GM23338 (cell line): ENCODE measurements at regions not wholly inside any gene's neighbourhood (a gene's known extent, or its start where the extent isn't known, plus 50 kb on each side); places are given as distances from the start of the nearest gene placed in this dataset.

ENCODE experiments used
- ATAC-seq: fragments of 200-7000 bp; cut with Tn5 transposase; 3 replicates; pipeline ENCODE4 v1.9.1; 2020
- DNase-seq: peaks from one replicate; pipeline ENCODE4 v3.0.0-alpha.2; 2015; ENCODE audit warnings: low spot score
- H2AFZ ChIP-seq: fragments of 200-600 bp; sonication (generic); 2 replicates; pipeline ENCODE4 v1.8.0; 2016; ENCODE audit warnings: antibody characterized with exemption, mild to moderate bottlenecking, moderate library complexity
- H3F3A ChIP-seq: fragments of 200-600 bp; sonication (generic); replicated peaks from 2 replicates; pipeline ENCODE4 v1.8.0; 2017; ENCODE audit warnings: antibody characterized with exemption, mixed run types, low read depth
- H3K27ac ChIP-seq: fragments of 200-600 bp; sonication (generic); 2 replicates; pipeline ENCODE4 v1.6.1; 2016; ENCODE audit warnings: low read depth
- H3K27me3 ChIP-seq: fragments of 200-600 bp; sonication (generic); 2 replicates; pipeline ENCODE4 v1.8.0; 2016; ENCODE audit warnings: mild to moderate bottlenecking, mixed run types, moderate library complexity; ENCODE audit not compliant: insufficient read depth
- H3K36me3 ChIP-seq: fragments of 200-600 bp; sonication (generic); 2 replicates; pipeline ENCODE4 v1.8.0; 2016; ENCODE audit warnings: mild to moderate bottlenecking; ENCODE audit not compliant: insufficient read depth
- H3K4me1 ChIP-seq: fragments of 200-600 bp; sonication (generic); 2 replicates; pipeline ENCODE4 v1.8.0; 2016; ENCODE audit warnings: mild to moderate bottlenecking, moderate library complexity; ENCODE audit not compliant: insufficient read depth
- H3K4me2 ChIP-seq: fragments of 200-600 bp; sonication (generic); 2 replicates; pipeline ENCODE4 v1.7.1; 2017; ENCODE audit warnings: mixed run types
- H3K4me3 ChIP-seq: fragments of 200-600 bp; sonication (generic); 2 replicates; pipeline ENCODE4 v1.6.1; 2016; ENCODE audit warnings: mixed run types
- H3K79me2 ChIP-seq: fragments of 200-600 bp; sonication (generic); replicated peaks from 2 replicates; pipeline ENCODE4 v1.8.0; 2017; ENCODE audit warnings: mild to moderate bottlenecking; ENCODE audit not compliant: insufficient read depth
- H3K9me2 ChIP-seq: fragments of 200-600 bp; sonication (generic); 2 replicates; pipeline ENCODE4 v1.8.0; 2017; ENCODE audit not compliant: insufficient read depth
- H4K20me1 ChIP-seq: fragments of 200-600 bp; sonication (generic); replicated peaks from 2 replicates; pipeline ENCODE4 v1.8.0; 2017; ENCODE audit warnings: mild to moderate bottlenecking; ENCODE audit not compliant: insufficient read depth
- H3K27ac Mint-ChIP-seq: 2 replicates; pipeline ENCODE4 v1.8.0; 2020; ENCODE audit warnings: inconsistent platforms, mild to moderate bottlenecking, moderate library complexity, mixed read lengths
- H3K27me3 Mint-ChIP-seq: 3 replicates; pipeline ENCODE4 v1.8.0; 2022; ENCODE audit warnings: low read depth, mild to moderate bottlenecking, moderate library complexity, mixed read lengths, inconsistent platforms; ENCODE audit not compliant: insufficient read depth, poor library complexity
- H3K36me3 Mint-ChIP-seq: 3 replicates; pipeline ENCODE4 v1.8.0; 2021; ENCODE audit warnings: low read depth, mild to moderate bottlenecking, inconsistent platforms, moderate library complexity, mixed read lengths
- H3K4me1 Mint-ChIP-seq: 3 replicates; pipeline ENCODE4 v1.8.0; 2020; ENCODE audit warnings: mild to moderate bottlenecking, inconsistent platforms, mixed read lengths
- H3K4me3 Mint-ChIP-seq: 3 replicates; pipeline ENCODE4 v1.8.0; 2021; ENCODE audit warnings: moderate library complexity, mild to moderate bottlenecking, inconsistent platforms, mixed read lengths
- H3K9me3 Mint-ChIP-seq: 3 replicates; pipeline ENCODE4 v1.8.0; 2020; ENCODE audit warnings: moderate library complexity, mild to moderate bottlenecking, inconsistent platforms, mixed read lengths
- CREB1 ChIP-seq: fragments of 250-450 bp; sonication (Bioruptor Pico); IDR thresholded peaks from 2 replicates; pipeline ENCODE4 v1.5.0; 2020; ENCODE audit warnings: low read depth, mild to moderate bottlenecking, moderate library complexity
- ETS1 ChIP-seq: IDR thresholded peaks from 2 replicates; pipeline ENCODE4 v1.6.1; 2016; ENCODE audit warnings: antibody characterized with exemption
- EZH2phosphoT487 ChIP-seq: fragments of 200-600 bp; sonication (generic); IDR thresholded peaks from one replicate; pipeline ENCODE4 v1.8.1; 2018; ENCODE audit warnings: antibody characterized with exemption; ENCODE audit not compliant: unreplicated experiment
- JUNB ChIP-seq: IDR thresholded peaks from one replicate; pipeline ENCODE4 v1.6.1; 2016; ENCODE audit warnings: antibody characterized with exemption; ENCODE audit not compliant: unreplicated experiment
- NANOG ChIP-seq: IDR thresholded peaks from 2 replicates; pipeline ENCODE4 v1.6.1; 2016; ENCODE audit warnings: antibody characterized with exemption, borderline replicate concordance
- REST ChIP-seq: IDR thresholded peaks from one replicate; pipeline ENCODE4 v1.6.1; 2018; ENCODE audit warnings: antibody characterized with exemption; ENCODE audit not compliant: unreplicated experiment
- STAT1 ChIP-seq: IDR thresholded peaks from one replicate; pipeline ENCODE4 v1.6.1; 2016; ENCODE audit warnings: antibody characterized with exemption; ENCODE audit not compliant: unreplicated experiment
- ZNF114 ChIP-seq: fragments of 250-450 bp; sonication (Bioruptor Pico); IDR thresholded peaks from 2 replicates; pipeline ENCODE4 v1.5.0; 2020; ENCODE audit warnings: mild to moderate bottlenecking, moderate library complexity
- ZNF331 ChIP-seq: fragments of 250-450 bp; sonication (Bioruptor Pico); IDR thresholded peaks from 2 replicates; pipeline ENCODE4 v1.5.0; 2020; ENCODE audit warnings: low read depth, mild to moderate bottlenecking, moderate library complexity
- ZNF462 ChIP-seq: fragments of 250-450 bp; sonication (Bioruptor Pico); IDR thresholded peaks from 2 replicates; pipeline ENCODE4 v1.5.0; 2020; ENCODE audit warnings: mild to moderate bottlenecking, moderate library complexity
- TF ChIP-seq, protein P1 (sequence below), 2 experiments: fragments of 200-600 bp in 1 of 2; sonication (generic) in 1 of 2; conservative IDR thresholded peaks; 2 replicates each; pipeline versions ENCODE4 v1.5.1 to v1.6.1; 2016 to 2017; ENCODE audit warnings: antibody characterized with exemption in 2 of 2, low read depth in 2 of 2, mild to moderate bottlenecking in 2 of 2, moderate library complexity in 1 of 2

DNA sequence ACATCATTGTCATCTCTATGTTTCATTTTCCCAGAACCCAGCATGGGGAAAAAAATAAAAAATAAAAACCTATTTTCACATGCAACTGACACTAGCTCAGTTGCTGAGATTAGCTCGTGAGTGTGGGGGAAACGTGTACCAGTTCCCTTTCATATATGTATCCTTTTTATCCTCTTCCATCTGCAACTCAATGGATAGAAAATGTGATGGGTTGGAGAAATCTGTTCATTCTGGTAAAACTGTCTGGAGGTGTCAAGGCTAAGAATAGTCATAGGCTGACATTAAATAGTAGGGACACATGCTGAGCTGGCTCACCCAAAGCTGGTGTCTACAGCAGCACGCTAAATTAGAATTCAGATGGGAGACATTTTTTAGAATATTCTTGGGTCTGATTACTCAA, 519.3 kb downstream of the ELAVL2 start (continued):
- TF ChIP-seq ETS1 (no peak), ZNF462 (CRISPR knock-in tag) (no peak)

DNA sequence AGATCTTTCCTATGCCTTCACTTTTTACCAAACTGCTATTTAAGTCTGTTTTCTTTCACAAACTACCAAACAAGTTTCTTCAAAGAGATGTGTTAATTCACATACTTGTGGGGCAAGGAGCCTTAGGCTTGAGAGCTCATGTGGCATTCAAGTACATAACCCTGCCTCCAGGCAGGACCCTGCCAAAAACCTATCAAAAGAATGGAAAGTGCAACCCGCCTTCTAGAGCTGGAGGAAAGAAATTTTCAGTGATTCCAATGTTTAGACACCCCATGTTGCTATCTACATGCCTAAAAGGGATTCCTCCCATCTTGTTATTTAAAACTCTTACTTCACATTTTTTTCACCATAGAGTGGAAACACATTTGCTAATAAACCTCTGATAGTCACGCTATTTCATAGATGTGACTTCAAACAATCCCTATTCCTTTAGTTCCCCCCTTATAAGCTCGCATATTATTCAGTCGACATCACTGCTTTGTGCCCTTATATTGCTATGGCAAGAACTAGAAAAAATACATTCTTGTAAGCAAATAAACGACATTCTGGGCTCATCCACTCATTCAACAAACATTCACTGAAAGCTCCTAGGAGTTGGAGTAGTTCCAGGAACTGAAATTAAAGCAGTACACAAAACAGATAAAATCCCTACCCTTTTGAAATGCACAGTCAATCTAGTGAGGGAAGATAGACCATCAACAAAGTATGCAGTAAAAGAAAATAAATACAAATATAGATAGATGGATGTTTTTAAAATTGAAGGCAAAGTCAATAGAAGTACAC, 518.1 kb downstream of the ELAVL2 start:
- Histone ChIP-seq H3K79me2 (no peaks in the 10 kb centered on the region), H2AFZ (no peak overlapping the region), H3K27ac (no peak overlapping the region), H3K4me3 (no peak overlapping the region), H3K27me3 (no peaks in the 10 kb centered on the region), H4K20me1 (no peaks in the 10 kb centered on the region), H3K36me3 (no peaks in the 10 kb centered on the region), H3K4me2 (no peak overlapping the region), H3K4me1 (no peaks in the 10 kb centered on the region), H3F3A (no peaks in the 10 kb centered on the region), H3K9me2 (no peaks in the 10 kb centered on the region)
- Mint-ChIP-seq H3K27ac (no peak overlapping the region), H3K27me3 (no peaks in the 10 kb centered on the region), H3K4me1 (no peaks in the 10 kb centered on the region), H3K4me3 (no peak overlapping the region), H3K9me3 (no peaks in the 10 kb centered on the region), H3K36me3 (no peaks in the 10 kb centered on the region)
- ATAC-seq (no peak), DNase-seq (no peak)
- TF ChIP-seq, protein P1, sequence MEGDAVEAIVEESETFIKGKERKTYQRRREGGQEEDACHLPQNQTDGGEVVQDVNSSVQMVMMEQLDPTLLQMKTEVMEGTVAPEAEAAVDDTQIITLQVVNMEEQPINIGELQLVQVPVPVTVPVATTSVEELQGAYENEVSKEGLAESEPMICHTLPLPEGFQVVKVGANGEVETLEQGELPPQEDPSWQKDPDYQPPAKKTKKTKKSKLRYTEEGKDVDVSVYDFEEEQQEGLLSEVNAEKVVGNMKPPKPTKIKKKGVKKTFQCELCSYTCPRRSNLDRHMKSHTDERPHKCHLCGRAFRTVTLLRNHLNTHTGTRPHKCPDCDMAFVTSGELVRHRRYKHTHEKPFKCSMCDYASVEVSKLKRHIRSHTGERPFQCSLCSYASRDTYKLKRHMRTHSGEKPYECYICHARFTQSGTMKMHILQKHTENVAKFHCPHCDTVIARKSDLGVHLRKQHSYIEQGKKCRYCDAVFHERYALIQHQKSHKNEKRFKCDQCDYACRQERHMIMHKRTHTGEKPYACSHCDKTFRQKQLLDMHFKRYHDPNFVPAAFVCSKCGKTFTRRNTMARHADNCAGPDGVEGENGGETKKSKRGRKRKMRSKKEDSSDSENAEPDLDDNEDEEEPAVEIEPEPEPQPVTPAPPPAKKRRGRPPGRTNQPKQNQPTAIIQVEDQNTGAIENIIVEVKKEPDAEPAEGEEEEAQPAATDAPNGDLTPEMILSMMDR (conservative IDR thresholded peaks at IDR 0.05; ENCODE audit: low read depth in 2 of 2), result no peak
- TF ChIP-seq JUNB (no peak), CREB1 (CRISPR knock-in tag) (no peak), NANOG (no peak), STAT1 (no peak), ETS1 (no peak), EZH2phosphoT487 (no peak), REST (no peak), ZNF114 (CRISPR knock-in tag) (no peak), ZNF331 (CRISPR knock-in tag) (no peak)
